H1 (cell line): ENCODE measurements at regions not wholly inside any gene's neighbourhood (a gene's known extent, or its start where the extent isn't known, plus 50 kb on each side); places are given as distances from the start of the nearest gene placed in this dataset.

ENCODE experiments used
- CTCF ChIP-seq, 3 experiments: IDR thresholded peaks; 1 replicate in 2 of 3; 2 replicates in 1 of 3; pipeline versions ENCODE4 v1.5.1 to v1.6.1; 2011; ENCODE audit warnings: low read length in 3 of 3, mild to moderate bottlenecking in 3 of 3, inconsistent platforms in 2 of 3, low read depth in 1 of 3, moderate library complexity in 1 of 3; ENCODE audit not compliant: insufficient read depth in 1 of 3; ENCODE audit errors: control extremely low read depth in 1 of 3
- JUND ChIP-seq: IDR thresholded peaks from 2 replicates; pipeline ENCODE4 v1.6.1; 2011; ENCODE audit warnings: mild to moderate bottlenecking, improper control_type of control experiment, low read length
- POLR2AphosphoS5 ChIP-seq: IDR thresholded peaks from 2 replicates; pipeline ENCODE4 v1.6.1; 2011; ENCODE audit warnings: low read depth, low read length
- RAD21 ChIP-seq, 2 experiments: IDR thresholded peaks in 1 of 2; conservative IDR thresholded peaks in 1 of 2; 2 replicates each; pipeline ENCODE4 v1.6.1; 2011; ENCODE audit warnings: low read depth in 2 of 2, low read length in 2 of 2, improper control_type of control experiment in 1 of 2, inconsistent platforms in 1 of 2, mild to moderate bottlenecking in 1 of 2, moderate library complexity in 1 of 2
- RFX5 ChIP-seq: IDR thresholded peaks from 2 replicates; pipeline ENCODE4 v1.6.1; 2011; ENCODE audit warnings: low read depth, low read length, improper control_type of control experiment, borderline replicate concordance

GRCh38 chr15:101580431-101580830 is 71.8 kb downstream of the TM2D3 start:
- no peak for TF ChIP-seq JUND
- TF ChIP-seq RAD21 (IDR thresholded peaks at IDR 0.05 in 1 of 2, conservative IDR thresholded peaks at IDR 0.05 in 1 of 2; ENCODE audit: low read depth in 2 of 2, low read length in 2 of 2), result no peak
- TF ChIP-seq CTCF (IDR thresholded peaks at IDR 0.05; ENCODE audit: control extremely low read depth in 1 of 3, insufficient read depth in 1 of 3, low read depth in 1 of 3, low read length in 3 of 3), result no peak
- TF ChIP-seq RFX5, result no peak
- no peak for TF ChIP-seq POLR2AphosphoS5
